B cell (primary cell): ENCODE measurements at regions not wholly inside any gene's neighbourhood (a gene's known extent, or its start where the extent isn't known, plus 50 kb on each side); places are given as distances from the start of the nearest gene placed in this dataset.

Experiments used
- ATAC-seq: fragments of 200-7000 bp; cut with Tn5 transposase; one replicate; pipeline ENCODE4 v1.10.0; 2021; ENCODE audit warnings: low read depth, mild to moderate bottlenecking, moderate number of reproducible peaks, moderate library complexity
- CTCF ChIA-PET: fragments of 350-600 bp; sonication (Branson Sonifier 250); formaldehyde crosslinking; loops from one replicate; lab custom pipeline; 2021; ENCODE audit warnings: antibody characterized with exemption, inconsistent platforms; lab: Charles Lee
- POLR2A ChIA-PET: fragments of 350-600 bp; sonication (Branson Sonifier 250); formaldehyde crosslinking; loops from one replicate; lab custom pipeline; 2021; ENCODE audit warnings: antibody characterized with exemption; lab: Charles Lee
- DNase-seq: peaks from one replicate; pipeline ENCODE4 v3.0.0; 2013
- H2AFZ ChIP-seq: 2 replicates; pipeline ENCODE4 v1.6.1; 2012; ENCODE audit warnings: mild to moderate bottlenecking, low read depth, low read length; ENCODE audit not compliant: insufficient read depth, poor library complexity, severe bottlenecking
- H3K27ac ChIP-seq, 2 donors: 1 replicate in 1 of 2; 2 replicates in 1 of 2; pipeline ENCODE4 v1.5.1; 2012 to 2013; ENCODE audit warnings: low read length in 2 of 2, mild to moderate bottlenecking in 2 of 2, moderate library complexity in 1 of 2
- H3K27me3 ChIP-seq, 4 experiments: fragments of 200-600 bp in 1 of 4; sonication (generic) in 1 of 4; replicated peaks in 1 of 4; 1 replicate in 2 of 4; 2 replicates in 2 of 4; pipeline versions ENCODE4 v1.6.1 to v1.7.0; 2013 to 2016; ENCODE audit warnings: low read length in 3 of 4, mild to moderate bottlenecking in 2 of 4, mixed read lengths in 1 of 4, moderate library complexity in 1 of 4; ENCODE audit not compliant: insufficient read depth in 4 of 4, control insufficient read depth in 3 of 4; ENCODE audit errors: control extremely low read depth in 1 of 4
- H3K36me3 ChIP-seq, 2 experiments: replicated peaks in 1 of 2; 1 replicate in 1 of 2; 2 replicates in 1 of 2; pipeline versions ENCODE4 v1.6.1 to v1.7.1; 2013; ENCODE audit warnings: low read length in 1 of 2; ENCODE audit not compliant: insufficient read depth in 2 of 2, control insufficient read depth in 1 of 2; ENCODE audit errors: control extremely low read depth in 1 of 2, extremely low read depth in 1 of 2
- H3K4me1 ChIP-seq, 2 donors: fragments of 200-600 bp in 1 of 2; sonication (generic) in 1 of 2; 1 replicate in 1 of 2; 2 replicates in 1 of 2; pipeline versions ENCODE4 v1.5.1 to v1.6.1; 2013 to 2017; ENCODE audit warnings: low read length in 2 of 2; ENCODE audit not compliant: control insufficient read depth in 2 of 2, insufficient read depth in 2 of 2
- H3K4me2 ChIP-seq: replicated peaks from 2 replicates; pipeline ENCODE3; 2012; ENCODE audit warnings: mild to moderate bottlenecking, low read depth, low read length; ENCODE audit not compliant: poor library complexity, severe bottlenecking
- H3K4me3 ChIP-seq, 5 experiments: fragments of 200-600 bp in 1 of 5; sonication (generic) in 1 of 5; 1 replicate in 3 of 5; 2 replicates in 2 of 5; pipeline versions ENCODE4 v1.5.1 to v1.7.0; 2011 to 2016; ENCODE audit warnings: low read length in 4 of 5, mild to moderate bottlenecking in 4 of 5, low read depth in 2 of 5, control low read depth in 1 of 5, moderate library complexity in 1 of 5; ENCODE audit not compliant: insufficient read depth in 1 of 5; ENCODE audit errors: control extremely low read depth in 1 of 5, extremely low read depth in 1 of 5
- H3K79me2 ChIP-seq: fragments of 200-600 bp; sonication (generic); one replicate; pipeline ENCODE4 v1.6.0; 2016; ENCODE audit warnings: low read length; ENCODE audit not compliant: control insufficient read depth, insufficient read depth
- H3K9ac ChIP-seq: fragments of 200-600 bp; sonication (generic); 2 replicates; pipeline ENCODE4 v1.6.1; 2017; ENCODE audit warnings: mild to moderate bottlenecking, low read length, moderate library complexity
- H3K9me3 ChIP-seq, 3 donors: one replicate each; pipeline versions ENCODE4 v1.6.1 to v1.7.1; 2013; ENCODE audit warnings: low read length in 2 of 3; ENCODE audit not compliant: control insufficient read depth in 2 of 3, insufficient read depth in 1 of 3; ENCODE audit errors: control extremely low read depth in 1 of 3
- H4K20me1 ChIP-seq: 2 replicates; pipeline ENCODE4 v1.6.0; 2012; ENCODE audit warnings: mild to moderate bottlenecking, low read length; ENCODE audit not compliant: insufficient read depth, control insufficient read depth, poor library complexity, severe bottlenecking
- H3K27ac Mint-ChIP-seq: one replicate; pipeline ENCODE4 v1.8.0; 2021; ENCODE audit warnings: mixed read lengths
- H3K27me3 Mint-ChIP-seq: one replicate; pipeline ENCODE4 v1.8.0; 2021; ENCODE audit warnings: mixed read lengths
- H3K4me1 Mint-ChIP-seq: one replicate; pipeline ENCODE4 v1.8.0; 2021; ENCODE audit warnings: mixed read lengths
- H3K4me3 Mint-ChIP-seq: one replicate; pipeline ENCODE4 v1.8.0; 2021; ENCODE audit warnings: mixed read lengths
- H3K9me3 Mint-ChIP-seq: one replicate; pipeline ENCODE4 v1.8.0; 2022; ENCODE audit warnings: mixed read lengths; ENCODE audit not compliant: insufficient read depth
- EZH2 ChIP-seq: IDR thresholded peaks from 2 replicates; pipeline ENCODE4 v1.6.1; 2012; ENCODE audit warnings: borderline replicate concordance, low read depth, mild to moderate bottlenecking, moderate library complexity, low read length; ENCODE audit not compliant: insufficient read depth, poor library complexity, severe bottlenecking
- WGBS: methylation state at CpG from one replicate; pipeline ENCODE4 v1.1.5; 2013; ENCODE audit warnings: missing lambda C conversion rate; ENCODE audit not compliant: insufficient coverage; 5-methylcytosine and 5-hydroxymethylcytosine counted together
- intact Hi-C: fragments of 100-400 bp; cut with micrococcal nuclease; formaldehyde crosslinking; loops from one replicate; pipeline ENCODE4 v1.10.0; 2022
- TF ChIP-seq, protein P1 (sequence below): fragments of 200-600 bp; IDR thresholded peaks from one replicate; pipeline ENCODE4 v1.8.0; 2022; ENCODE audit warnings: antibody characterized with exemption, mild to moderate bottlenecking

DNA sequence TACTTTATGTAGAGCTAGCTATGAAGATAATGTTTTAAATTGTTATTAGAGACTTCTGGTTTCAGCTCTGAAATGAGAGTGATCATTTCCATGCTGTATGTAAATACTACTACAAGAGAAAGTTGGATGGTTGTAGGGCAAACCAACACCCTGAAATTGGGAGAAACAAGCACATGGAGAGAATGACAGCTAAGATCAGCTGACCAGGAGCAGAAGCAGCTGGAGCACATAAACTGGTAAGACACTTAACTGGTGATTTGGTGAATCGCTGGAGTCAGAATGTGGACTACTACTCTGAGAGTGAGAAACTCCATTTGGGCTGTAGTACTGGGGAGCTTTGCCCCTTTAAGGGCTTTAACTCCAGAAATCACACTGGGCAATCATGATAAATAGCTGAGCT lies 226.8 kb downstream of the RND3 start:
- H3K27me3 ChIP-seq, result no peaks in the 10 kb centered on the region
- no peak overlapping the region for H2AFZ ChIP-seq
- ChIA-PET CTCF (no interaction called here), POLR2A (no interaction called here)
- 100% methylated on average over 1 of the region's 1 CpG for WGBS
- no peaks in the 10 kb centered on the region for H3K79me2 ChIP-seq
- intact Hi-C loops, result no loop called here
- DNase-seq, result no peak
- no peaks in the 10 kb centered on the region for H3K4me1 Mint-ChIP-seq
- H3K4me2 ChIP-seq, result no peak overlapping the region
- TF ChIP-seq, protein P1, sequence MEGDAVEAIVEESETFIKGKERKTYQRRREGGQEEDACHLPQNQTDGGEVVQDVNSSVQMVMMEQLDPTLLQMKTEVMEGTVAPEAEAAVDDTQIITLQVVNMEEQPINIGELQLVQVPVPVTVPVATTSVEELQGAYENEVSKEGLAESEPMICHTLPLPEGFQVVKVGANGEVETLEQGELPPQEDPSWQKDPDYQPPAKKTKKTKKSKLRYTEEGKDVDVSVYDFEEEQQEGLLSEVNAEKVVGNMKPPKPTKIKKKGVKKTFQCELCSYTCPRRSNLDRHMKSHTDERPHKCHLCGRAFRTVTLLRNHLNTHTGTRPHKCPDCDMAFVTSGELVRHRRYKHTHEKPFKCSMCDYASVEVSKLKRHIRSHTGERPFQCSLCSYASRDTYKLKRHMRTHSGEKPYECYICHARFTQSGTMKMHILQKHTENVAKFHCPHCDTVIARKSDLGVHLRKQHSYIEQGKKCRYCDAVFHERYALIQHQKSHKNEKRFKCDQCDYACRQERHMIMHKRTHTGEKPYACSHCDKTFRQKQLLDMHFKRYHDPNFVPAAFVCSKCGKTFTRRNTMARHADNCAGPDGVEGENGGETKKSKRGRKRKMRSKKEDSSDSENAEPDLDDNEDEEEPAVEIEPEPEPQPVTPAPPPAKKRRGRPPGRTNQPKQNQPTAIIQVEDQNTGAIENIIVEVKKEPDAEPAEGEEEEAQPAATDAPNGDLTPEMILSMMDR, result no peak
- no peak for TF ChIP-seq EZH2
- H3K27me3 Mint-ChIP-seq, result no peaks in the 10 kb centered on the region
- H3K4me1 ChIP-seq, result no peaks in the 10 kb centered on the region
- H3K9me3 ChIP-seq, result peaks cover 0 to 3% (median 0%) of the 10 kb centered on the region in 3 donors
- H3K36me3 ChIP-seq, result no peaks in the 10 kb centered on the region
- H3K9ac ChIP-seq, result no peak overlapping the region
- no peak overlapping the region for H3K27ac Mint-ChIP-seq
- H3K9me3 Mint-ChIP-seq, result no peaks in the 10 kb centered on the region
- ATAC-seq, result no peak
- no peak overlapping the region for H3K4me3 Mint-ChIP-seq
- H3K4me3 ChIP-seq, result no peak overlapping the region
- H3K27ac ChIP-seq, result no peak overlapping the region
- no peaks in the 10 kb centered on the region for H4K20me1 ChIP-seq

DNA sequence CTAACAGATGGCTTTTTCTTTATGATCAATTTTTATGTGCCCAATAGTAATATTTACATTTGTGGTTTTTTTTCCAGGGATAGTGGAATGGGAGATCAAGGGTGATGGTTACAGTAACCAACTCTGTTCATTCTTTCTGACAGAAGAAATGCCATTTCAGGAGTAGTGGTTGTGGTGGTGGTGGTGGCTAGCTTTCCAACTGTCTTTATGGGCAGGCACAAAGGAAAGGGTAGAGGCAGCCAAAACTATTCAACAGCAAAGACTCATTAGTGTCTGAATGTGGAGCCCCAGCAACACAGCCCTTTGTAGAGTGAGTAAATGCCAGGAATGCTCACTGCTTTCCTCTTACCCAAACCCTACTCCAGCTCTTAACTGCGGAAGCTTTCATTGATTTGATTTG lies 227.7 kb downstream of the RND3 start:
- no peak overlapping the region for H3K27ac ChIP-seq
- no peak overlapping the region for H3K9ac ChIP-seq
- H3K4me2 ChIP-seq, result no peak overlapping the region
- Mint-ChIP-seq H3K27me3 (no peaks in the 10 kb centered on the region), H3K27ac (no peak overlapping the region), H3K4me3 (no peak overlapping the region), H3K4me1 (no peaks in the 10 kb centered on the region), H3K9me3 (no peaks in the 10 kb centered on the region)
- H3K4me1 ChIP-seq, result no peaks in the 10 kb centered on the region
- H2AFZ ChIP-seq, result no peak overlapping the region
- no CpG with 5 or more reads among the region's 1 CpG for WGBS
- no peak for TF ChIP-seq EZH2
- TF ChIP-seq, protein P1, result no peak
- no peaks in the 10 kb centered on the region for H3K9me3 ChIP-seq
- intact Hi-C loops, result no loop called here
- H3K79me2 ChIP-seq, result no peaks in the 10 kb centered on the region
- POLR2A ChIA-PET, result no interaction called here
- no peaks in the 10 kb centered on the region for H3K27me3 ChIP-seq
- CTCF ChIA-PET, result no interaction called here
- H3K4me3 ChIP-seq, result no peak overlapping the region
- ATAC-seq (no peak), DNase-seq (no peak)
- no peaks in the 10 kb centered on the region for H3K36me3 ChIP-seq
- H4K20me1 ChIP-seq, result no peaks in the 10 kb centered on the region
